ENCODE measurements at regions not wholly inside any gene's neighbourhood (a gene's known extent, or its start where the extent isn't known, plus 50 kb on each side); places are given as distances from the start of the nearest gene placed in this dataset.
"Not testable (repeated sequence)": the region's sequence is repeated elsewhere in the genome, so short reads cannot be mapped to it uniquely, and the experiment has no call there.

DNA sequence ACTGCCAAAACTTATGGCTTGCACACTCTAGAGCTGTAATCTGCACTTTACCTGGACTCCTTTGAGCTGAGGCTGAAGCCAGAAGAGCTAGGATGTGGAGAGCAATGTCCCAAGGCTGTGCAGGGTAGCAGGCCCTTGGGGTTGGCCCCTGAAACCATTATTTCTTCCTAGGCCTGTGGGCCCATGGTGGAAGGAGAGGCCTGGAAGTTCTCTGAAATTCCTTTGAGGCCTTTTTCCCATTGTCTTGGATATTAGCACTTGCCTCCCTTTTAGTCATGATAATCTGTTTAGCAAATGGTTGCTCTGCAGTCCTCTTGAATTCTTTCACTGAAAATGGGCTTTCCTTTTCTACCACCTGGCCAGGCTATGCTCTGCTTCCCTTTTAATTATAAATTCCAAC is 102.0 kb upstream of the SGO1 start:
- H3K4me3 ChIP-seq (replicated peaks; ENCODE audit: low read depth, low read length), result no peak overlapping the region
- no peak for DNase-seq (ENCODE audit: extremely low read depth, low read depth)
- TF ChIP-seq, protein P1, sequence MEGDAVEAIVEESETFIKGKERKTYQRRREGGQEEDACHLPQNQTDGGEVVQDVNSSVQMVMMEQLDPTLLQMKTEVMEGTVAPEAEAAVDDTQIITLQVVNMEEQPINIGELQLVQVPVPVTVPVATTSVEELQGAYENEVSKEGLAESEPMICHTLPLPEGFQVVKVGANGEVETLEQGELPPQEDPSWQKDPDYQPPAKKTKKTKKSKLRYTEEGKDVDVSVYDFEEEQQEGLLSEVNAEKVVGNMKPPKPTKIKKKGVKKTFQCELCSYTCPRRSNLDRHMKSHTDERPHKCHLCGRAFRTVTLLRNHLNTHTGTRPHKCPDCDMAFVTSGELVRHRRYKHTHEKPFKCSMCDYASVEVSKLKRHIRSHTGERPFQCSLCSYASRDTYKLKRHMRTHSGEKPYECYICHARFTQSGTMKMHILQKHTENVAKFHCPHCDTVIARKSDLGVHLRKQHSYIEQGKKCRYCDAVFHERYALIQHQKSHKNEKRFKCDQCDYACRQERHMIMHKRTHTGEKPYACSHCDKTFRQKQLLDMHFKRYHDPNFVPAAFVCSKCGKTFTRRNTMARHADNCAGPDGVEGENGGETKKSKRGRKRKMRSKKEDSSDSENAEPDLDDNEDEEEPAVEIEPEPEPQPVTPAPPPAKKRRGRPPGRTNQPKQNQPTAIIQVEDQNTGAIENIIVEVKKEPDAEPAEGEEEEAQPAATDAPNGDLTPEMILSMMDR (IDR thresholded peaks at IDR 0.05; ENCODE audit: low read depth, low read length, missing control alignments), result no peak

DNA sequence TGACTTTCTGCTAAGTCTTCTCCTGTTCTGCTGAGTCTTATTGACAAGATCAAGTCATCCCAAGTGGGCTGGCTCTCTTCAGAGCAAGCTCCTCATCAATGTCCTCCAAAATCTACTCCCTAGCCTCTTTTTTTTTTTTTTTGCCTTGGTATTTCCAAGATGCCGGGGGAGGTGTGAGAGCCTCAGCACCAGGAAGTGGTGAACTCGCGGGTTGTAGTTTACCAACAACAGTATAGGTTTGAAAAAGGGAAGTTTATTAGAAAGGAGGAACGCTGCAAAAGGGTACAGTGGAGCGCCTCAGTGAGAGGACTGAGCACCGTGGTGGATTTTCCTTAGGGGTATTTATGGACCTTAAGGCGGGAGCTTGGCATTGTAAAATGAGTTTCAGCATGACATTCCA is 94.3 kb upstream of the SGO1 start:
- TF ChIP-seq, protein P1 (IDR thresholded peaks at IDR 0.05; ENCODE audit: low read depth, low read length, missing control alignments), result no peak
- no peak overlapping the region for H3K4me3 ChIP-seq (replicated peaks; ENCODE audit: low read depth, low read length)
- no peak for DNase-seq (ENCODE audit: extremely low read depth, low read depth)

DNA sequence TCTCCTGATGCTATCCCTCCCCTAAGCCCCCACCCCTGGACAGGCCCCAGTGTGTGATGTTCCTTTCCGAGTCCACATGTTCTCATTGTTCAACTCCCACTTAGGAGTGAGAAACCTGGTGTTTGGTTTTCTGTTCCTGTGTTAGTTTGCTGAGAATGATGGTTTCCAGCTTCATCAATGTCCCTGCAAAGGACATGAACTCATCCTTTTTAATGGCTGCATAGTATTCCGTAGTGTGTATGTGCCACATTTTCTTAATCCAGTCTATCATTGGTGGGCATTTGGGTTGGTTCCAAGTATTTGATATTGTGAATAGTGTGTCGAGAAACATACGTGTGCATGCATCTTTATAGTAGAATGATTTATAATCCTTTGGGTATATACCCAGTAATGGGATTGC is 80.0 kb upstream of the SGO1 start:
- not testable (repeated sequence) for DNase-seq (ENCODE audit: extremely low read depth, low read depth); H3K4me3 ChIP-seq (replicated peaks; ENCODE audit: low read depth, low read length)

DNA sequence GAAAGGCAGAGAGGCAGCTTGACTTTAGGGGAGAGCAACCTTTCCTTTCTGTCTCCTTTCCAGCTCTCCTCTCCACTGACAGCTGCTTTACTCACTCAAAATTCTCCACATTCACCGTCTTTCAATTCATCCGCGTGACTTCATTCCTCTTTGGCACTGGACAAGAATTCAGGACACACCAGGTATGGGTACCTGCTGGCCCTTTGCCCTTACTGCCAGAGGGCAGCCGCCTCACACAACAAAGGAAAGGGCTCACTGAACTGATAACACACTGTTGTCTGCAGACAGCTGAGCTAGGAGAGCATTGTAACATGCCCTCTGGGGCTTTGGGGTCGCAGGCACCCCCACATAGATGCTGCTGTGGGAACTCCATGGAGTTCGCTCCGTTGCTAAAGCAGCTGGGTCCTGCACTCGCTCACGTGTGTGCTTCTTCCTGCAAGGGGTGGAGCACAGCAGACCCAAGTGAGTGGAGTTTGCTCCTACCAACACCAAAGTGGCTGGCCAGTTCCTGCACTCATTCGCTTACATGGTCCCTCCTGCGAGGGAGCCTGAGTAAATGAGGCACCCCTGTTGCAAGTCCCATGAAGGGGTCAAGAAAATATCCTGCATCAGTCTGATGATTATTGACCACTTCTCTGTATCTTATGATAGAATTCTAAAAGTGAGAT is 79.0 kb upstream of the SGO1 start:
- H3K4me3 ChIP-seq (replicated peaks; ENCODE audit: low read depth, low read length), result no peak overlapping the region
- no peak for DNase-seq (ENCODE audit: extremely low read depth, low read depth)
- TF ChIP-seq, protein P1 (IDR thresholded peaks at IDR 0.05; ENCODE audit: low read depth, low read length, missing control alignments), result no peak

DNA sequence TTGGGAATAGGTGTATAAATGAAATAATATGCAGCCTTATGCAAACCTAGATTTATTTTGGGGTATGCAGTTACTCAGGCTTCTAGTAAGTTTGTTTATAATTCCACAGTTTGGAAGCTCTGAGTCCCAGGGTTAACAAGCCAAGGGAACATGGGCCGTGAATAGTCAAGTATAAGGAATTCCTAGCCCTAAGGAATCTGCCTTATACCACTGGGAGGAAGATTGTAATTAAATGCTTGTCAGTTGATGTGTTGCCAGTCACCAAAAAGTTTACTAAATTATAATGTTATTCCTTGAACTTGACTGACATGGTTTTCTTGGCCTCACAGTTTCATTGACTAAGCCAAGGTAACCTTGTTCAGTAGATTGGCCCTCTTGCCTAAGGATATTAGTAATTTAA is 72.4 kb upstream of the SGO1 start:
- TF ChIP-seq, protein P1 (IDR thresholded peaks at IDR 0.05; ENCODE audit: low read depth, low read length, missing control alignments), result no peak
- no peak for DNase-seq (ENCODE audit: extremely low read depth, low read depth)
- no peak overlapping the region for H3K4me3 ChIP-seq (replicated peaks; ENCODE audit: low read depth, low read length)

DNA sequence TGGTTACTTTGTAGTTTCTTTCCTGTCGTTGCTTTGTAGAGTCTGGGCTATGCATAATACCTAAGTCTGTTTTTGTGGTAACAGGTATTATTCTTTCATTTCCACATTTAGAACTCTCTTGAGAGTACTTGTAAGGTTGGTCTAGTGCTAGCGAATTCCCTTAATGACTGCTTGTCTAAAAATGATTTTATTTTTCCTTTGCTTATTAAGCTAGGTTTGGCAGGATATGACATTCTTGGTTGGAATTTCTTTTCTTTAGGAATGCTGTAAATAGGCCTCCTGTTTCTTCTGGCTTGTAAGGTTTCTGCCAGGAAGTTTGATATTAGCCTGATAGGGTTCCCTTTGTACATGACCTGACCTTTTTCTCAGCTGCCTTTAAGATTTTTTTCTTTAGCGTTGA is 70.1 kb upstream of the SGO1 start:
- TF ChIP-seq, protein P1 (IDR thresholded peaks at IDR 0.05; ENCODE audit: low read depth, low read length, missing control alignments), result no peak
- no peak for DNase-seq (ENCODE audit: extremely low read depth, low read depth)
- no peak overlapping the region for H3K4me3 ChIP-seq (replicated peaks; ENCODE audit: low read depth, low read length)

DNA sequence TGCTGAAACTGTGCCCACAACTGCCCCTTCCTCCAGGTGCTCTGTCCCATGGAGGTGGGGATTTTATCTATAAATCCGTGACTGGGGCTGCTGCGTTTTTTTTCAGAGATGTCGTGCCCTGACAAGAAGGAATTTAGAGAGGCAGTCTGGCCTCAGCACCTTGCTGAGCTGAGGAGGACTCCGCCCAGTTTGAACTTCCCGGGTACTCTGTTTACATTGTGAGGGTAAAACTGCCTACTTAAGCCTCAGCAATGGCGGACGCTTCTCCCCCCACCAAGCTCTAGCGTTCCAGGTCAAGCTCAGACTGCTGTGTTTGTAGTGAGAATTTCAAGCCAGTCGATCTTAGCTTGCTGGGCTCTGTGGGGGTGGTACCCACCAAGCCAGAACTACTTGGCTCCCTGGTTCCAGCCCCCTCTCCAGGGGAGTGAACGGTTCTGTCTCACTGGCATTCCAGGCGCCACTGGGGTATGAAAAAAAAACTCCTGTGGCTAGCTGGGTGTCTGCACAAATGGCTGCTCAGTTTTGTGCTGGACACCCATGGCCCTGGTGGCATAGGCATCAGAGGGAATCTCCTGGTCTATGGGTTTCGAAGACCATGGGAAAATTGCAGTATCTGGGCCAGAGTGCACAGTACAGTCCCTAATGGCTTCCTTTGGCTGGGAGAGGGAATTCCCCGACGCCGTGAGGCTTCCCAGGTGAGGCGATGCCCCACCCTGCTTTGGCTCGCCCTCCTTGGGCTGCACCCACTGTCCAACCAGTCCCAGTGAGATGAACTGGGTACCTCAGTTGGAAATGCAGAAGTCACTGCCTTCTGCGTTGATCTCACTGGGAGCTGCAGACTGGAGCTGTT is 68.5 kb upstream of the SGO1 start:
- no peak for DNase-seq (ENCODE audit: extremely low read depth, low read depth)
- H3K4me3 ChIP-seq (replicated peaks; ENCODE audit: low read depth, low read length), result no peak overlapping the region
- TF ChIP-seq, protein P1 (IDR thresholded peaks at IDR 0.05; ENCODE audit: low read depth, low read length, missing control alignments), result no peak

All from HFF-Myc (cell line).